Peyer's patch (tissue), 4 donors: ENCODE measurements at regions not wholly inside any gene's neighbourhood (a gene's known extent, or its start where the extent isn't known, plus 50 kb on each side); places are given as distances from the start of the nearest gene placed in this dataset.

Source experiments
- CTCF ChIP-seq, 6 experiments: fragments of 450-650 bp in 4 of 6; fragments of 200-600 bp in 2 of 6; sonication (generic) in 1 of 6; IDR thresholded peaks; one replicate each; pipeline ENCODE4 v1.5.1; 2017 to 2019; ENCODE audit warnings: antibody characterized with exemption in 6 of 6, mild to moderate bottlenecking in 3 of 6, moderate library complexity in 1 of 6
- POLR2A ChIP-seq, 2 donors: fragments of 450-650 bp; IDR thresholded peaks; one replicate each; pipeline ENCODE4 v1.5.1; 2017; ENCODE audit warnings: antibody characterized with exemption in 2 of 2, mild to moderate bottlenecking in 2 of 2, moderate library complexity in 2 of 2

- TF ChIP-seq CTCF (IDR thresholded peaks at IDR 0.05), result no peak
- no peak for TF ChIP-seq POLR2A (IDR thresholded peaks at IDR 0.05)
Observed at GRCh38 chr4:14865031-14865366, 137.3 kb upstream of the CPEB2 start.
